Tibial nerve (tissue), 4 donors: ENCODE measurements at regions not wholly inside any gene's neighbourhood (a gene's known extent, or its start where the extent isn't known, plus 50 kb on each side); places are given as distances from the start of the nearest gene placed in this dataset.

Experiments
- CTCF ChIP-seq, 5 experiments: fragments of 200-600 bp in 3 of 5; fragments of 450-650 bp in 2 of 5; sonication (generic) in 3 of 5; IDR thresholded peaks; one replicate each; pipeline ENCODE4 v1.5.1; 2016 to 2019; ENCODE audit warnings: antibody characterized with exemption in 5 of 5, mild to moderate bottlenecking in 3 of 5, moderate library complexity in 2 of 5
- EP300 ChIP-seq, 2 donors: sonication (generic); formaldehyde crosslinking; IDR thresholded peaks; one replicate each; pipeline ENCODE4 v1.6.1; 2017; ENCODE audit warnings: antibody characterized with exemption in 2 of 2, mild to moderate bottlenecking in 1 of 2
- POLR2A ChIP-seq, 2 donors: fragments of 450-650 bp; IDR thresholded peaks; one replicate each; pipeline ENCODE4 v1.6.1; 2017; ENCODE audit warnings: antibody characterized with exemption in 2 of 2, mild to moderate bottlenecking in 2 of 2, moderate library complexity in 2 of 2

- no peak for TF ChIP-seq CTCF (IDR thresholded peaks at IDR 0.05)
- TF ChIP-seq POLR2A (IDR thresholded peaks at IDR 0.05): no peak
- no peak for TF ChIP-seq EP300 (IDR thresholded peaks at IDR 0.05)
These were observed 136.3 kb upstream of the ACTBL2 start for GRCh38 chr5:57618767-57619381.
